HG03520 (cell line): ENCODE measurements at regions not wholly inside any gene's neighbourhood (a gene's known extent, or its start where the extent isn't known, plus 50 kb on each side); places are given as distances from the start of the nearest gene placed in this dataset.
"Not testable (repeated sequence)": the region's sequence is repeated elsewhere in the genome, so short reads cannot be mapped to it uniquely, and the experiment has no call there.

ENCODE experiments used
- ATAC-seq: cut with Tn5 transposase; IDR thresholded peaks from one replicate; pipeline ENCODE4 v1.9.1; 2021; ENCODE audit warnings: mild to moderate bottlenecking, moderate library complexity; ENCODE audit not compliant: unreplicated experiment

DNA sequence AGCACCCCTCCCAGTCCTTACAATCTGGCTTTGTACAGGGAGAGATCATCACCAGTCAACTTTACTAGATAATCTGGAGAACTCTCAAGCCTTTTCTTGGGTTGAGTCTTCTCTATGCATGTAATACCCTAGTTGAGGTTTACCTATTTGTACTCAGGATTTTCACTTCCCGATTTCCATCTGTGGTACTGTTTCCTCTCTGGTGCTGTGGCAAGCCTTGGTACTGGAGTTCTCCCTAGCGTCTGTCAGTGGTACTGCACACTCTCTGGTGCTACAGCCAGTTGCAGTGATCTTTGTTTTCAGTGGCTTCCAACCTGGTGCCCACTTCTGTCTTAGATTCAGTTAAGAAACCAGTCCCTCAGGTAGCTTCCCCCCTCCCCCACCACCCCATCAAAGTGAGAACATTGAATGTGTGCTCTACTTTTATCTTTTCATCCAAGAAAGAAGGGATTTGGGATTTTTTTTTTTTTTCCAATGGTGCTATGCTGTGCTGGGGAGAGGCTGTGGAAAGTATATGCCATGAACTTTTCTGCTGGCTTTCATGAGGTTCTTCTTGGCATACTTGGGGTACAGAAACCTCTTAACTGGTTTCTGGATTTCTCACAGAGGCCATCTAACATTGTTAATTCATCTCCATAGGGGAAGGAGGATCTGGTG, 69.4 kb upstream of the EVL start:
- ATAC-seq = peak; percentile 99

- ATAC-seq = no peak
These were observed 68.2 kb upstream of the EVL start for GRCh38 chr14:99996951-99997571.

- ATAC-seq = not testable (repeated sequence)
These were observed 64.8 kb upstream of the EVL start for GRCh38 chr14:100000398-100000797.

GRCh38 chr14:100004392-100004791, 60.8 kb upstream of the EVL start:
- no peak for ATAC-seq

DNA sequence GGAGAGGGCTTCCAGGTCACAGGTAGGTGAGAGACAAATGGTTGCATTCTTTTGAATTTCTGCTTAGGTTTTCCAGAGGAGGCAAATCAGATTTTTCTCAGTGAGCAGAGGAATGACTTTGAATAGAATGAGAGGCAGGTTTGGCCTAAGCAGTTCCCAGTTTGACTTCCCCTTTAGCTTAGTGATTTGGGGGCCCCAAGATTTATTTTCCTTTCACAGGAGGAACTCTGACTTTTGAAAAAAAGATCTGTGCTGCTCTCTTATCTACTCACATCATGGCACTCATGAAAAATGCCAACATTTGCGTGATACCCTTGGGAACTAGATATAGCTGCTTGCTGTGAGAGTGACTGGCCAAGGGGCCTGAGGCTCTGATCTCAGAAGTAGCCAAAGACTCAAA, 58.0 kb upstream of the EVL start:
- no peak for ATAC-seq

DNA sequence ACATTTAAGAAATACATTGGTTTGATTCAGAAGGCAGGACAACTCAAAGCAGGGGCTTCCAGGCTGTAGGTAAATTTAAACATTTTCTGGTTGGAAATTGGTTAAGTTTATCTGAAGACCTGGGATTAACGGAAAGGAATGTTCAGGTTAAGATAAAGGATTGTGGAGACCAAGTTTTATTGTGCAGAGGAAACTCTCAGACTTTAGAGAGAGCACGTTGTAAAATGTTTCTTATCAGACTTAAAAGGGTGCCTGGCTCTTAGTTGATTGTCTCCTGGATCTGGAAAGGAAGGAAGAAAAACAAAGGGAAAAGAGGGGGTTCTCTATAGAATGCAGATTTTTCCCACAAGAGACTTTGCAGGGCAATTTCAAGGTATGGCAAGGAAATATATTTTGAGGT, 55.4 kb upstream of the EVL start:
- not testable (repeated sequence) for ATAC-seq

GRCh38 chr14:100010679-100011078, 54.5 kb upstream of the EVL start:
- no peak for ATAC-seq

GRCh38 chr14:100011628-100012325, 53.4 kb upstream of the EVL start:
- no peak for ATAC-seq

- ATAC-seq = no peak
These were observed 52.5 kb upstream of the EVL start for GRCh38 chr14:100012478-100013327.

DNA sequence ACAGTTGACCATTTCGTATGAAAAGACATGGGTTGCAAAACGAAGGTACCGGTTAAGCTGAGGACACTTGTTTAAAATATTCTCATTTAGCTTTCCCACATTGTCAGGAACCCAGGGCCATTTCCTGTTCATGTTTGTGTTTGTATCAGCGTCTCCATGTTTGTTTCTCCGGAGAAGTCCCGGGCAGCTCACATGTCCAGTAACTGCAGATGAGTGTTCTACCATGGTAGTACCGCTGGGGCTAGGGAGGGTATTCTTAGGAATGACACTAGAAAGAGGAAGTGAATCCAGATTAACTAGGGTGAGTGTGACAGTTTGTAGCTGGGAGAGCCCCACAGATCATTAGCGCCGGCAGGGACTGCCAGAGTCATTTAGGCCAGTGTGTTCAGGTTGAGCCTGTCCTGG, 50.0 kb upstream of the EVL start:
- ATAC-seq = peak; percentile 77
